AG10803 (cell line): ENCODE measurements at regions not wholly inside any gene's neighbourhood (a gene's known extent, or its start where the extent isn't known, plus 50 kb on each side); places are given as distances from the start of the nearest gene placed in this dataset.

ENCODE experiments used
- DNase-seq: peaks from one replicate; pipeline ENCODE4 v3.0.0; 2010; ENCODE audit warnings: low read depth
- H3K4me3 ChIP-seq: 2 replicates; pipeline ENCODE4 v1.5.1; 2011; ENCODE audit warnings: mild to moderate bottlenecking, low read length, control low read depth
- TF ChIP-seq, protein P1 (sequence below): conservative IDR thresholded peaks from 2 replicates; pipeline ENCODE4 v1.5.1; 2011; ENCODE audit warnings: mild to moderate bottlenecking, low read length, control low read depth, inconsistent platforms

DNA sequence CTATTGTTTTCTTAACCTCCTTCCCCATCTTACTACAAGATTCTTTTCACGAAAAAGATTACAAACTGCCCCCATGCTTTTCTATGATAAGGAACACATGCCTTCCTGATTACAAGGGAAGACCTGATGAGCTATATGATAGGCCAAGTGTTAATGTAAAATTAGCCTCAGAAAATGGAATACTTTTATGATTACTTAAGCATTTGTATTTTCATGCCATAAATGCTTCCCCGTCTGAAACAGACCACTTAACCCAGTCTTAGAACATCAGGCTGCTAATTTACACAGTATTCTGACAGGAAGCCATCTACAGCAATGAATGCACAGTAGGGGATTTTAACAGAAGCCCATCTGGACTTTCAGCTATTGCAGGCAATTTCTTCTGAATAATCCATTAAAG lies 274.9 kb downstream of the HAO1 start:
- H3K4me3 ChIP-seq = no peak overlapping the region
- peak; percentile 60 for DNase-seq
- TF ChIP-seq, protein P1, sequence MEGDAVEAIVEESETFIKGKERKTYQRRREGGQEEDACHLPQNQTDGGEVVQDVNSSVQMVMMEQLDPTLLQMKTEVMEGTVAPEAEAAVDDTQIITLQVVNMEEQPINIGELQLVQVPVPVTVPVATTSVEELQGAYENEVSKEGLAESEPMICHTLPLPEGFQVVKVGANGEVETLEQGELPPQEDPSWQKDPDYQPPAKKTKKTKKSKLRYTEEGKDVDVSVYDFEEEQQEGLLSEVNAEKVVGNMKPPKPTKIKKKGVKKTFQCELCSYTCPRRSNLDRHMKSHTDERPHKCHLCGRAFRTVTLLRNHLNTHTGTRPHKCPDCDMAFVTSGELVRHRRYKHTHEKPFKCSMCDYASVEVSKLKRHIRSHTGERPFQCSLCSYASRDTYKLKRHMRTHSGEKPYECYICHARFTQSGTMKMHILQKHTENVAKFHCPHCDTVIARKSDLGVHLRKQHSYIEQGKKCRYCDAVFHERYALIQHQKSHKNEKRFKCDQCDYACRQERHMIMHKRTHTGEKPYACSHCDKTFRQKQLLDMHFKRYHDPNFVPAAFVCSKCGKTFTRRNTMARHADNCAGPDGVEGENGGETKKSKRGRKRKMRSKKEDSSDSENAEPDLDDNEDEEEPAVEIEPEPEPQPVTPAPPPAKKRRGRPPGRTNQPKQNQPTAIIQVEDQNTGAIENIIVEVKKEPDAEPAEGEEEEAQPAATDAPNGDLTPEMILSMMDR = no peak

DNA sequence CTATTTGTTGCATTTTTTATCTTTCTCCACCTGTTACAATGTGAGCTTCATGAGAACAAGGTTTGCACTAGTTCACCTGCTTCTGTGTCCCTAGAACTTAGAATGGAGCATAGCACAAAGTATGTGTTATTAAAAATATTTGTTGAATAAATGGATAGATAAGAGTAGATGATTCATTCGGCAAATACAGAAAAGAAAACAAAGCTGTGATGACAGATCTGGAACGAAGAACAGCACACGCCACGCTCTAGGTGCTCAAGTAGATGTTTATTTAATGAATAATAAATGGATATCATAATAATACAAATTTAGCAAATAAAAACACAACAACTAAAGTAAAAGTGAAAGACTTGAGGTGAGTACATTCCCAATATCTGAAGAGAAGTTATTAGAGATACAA lies 273.1 kb downstream of the HAO1 start:
- no peak for DNase-seq
- no peak overlapping the region for H3K4me3 ChIP-seq
- TF ChIP-seq, protein P1 = no peak

GRCh38 chr20:7672571-7672970 lies 267.7 kb downstream of the HAO1 start:
- DNase-seq = no peak
- TF ChIP-seq, protein P1 = no peak
- H3K4me3 ChIP-seq = no peak overlapping the region

- DNase-seq = peak; percentile 90
- TF ChIP-seq, protein P1 = no peak
- H3K4me3 ChIP-seq = no peak overlapping the region
These were observed 266.4 kb downstream of the HAO1 start for GRCh38 chr20:7673841-7674240.

DNA sequence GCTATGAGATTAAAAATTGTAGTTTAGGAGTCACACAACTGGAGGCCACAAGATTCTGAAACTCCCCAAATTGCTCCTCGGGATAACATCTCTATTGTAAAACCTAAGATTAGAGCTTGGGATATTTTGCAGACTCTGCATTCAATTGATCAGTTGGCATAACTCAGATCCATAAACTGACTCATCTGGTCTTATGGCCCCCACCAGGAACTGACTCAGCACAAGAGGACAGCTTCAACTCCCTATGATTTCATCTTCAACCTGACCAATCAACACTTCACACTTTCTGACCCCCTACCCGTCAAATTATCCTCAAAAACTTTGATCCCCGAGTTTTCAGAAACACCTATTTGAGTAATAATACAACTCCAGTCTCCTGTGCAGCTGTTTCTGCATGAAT lies 257.3 kb downstream of the HAO1 start:
- no peak for DNase-seq
- H3K4me3 ChIP-seq = no peak overlapping the region
- TF ChIP-seq, protein P1 = no peak

GRCh38 chr20:7687065-7687464 lies 253.2 kb downstream of the HAO1 start:
- no peak for DNase-seq
- TF ChIP-seq, protein P1 = no peak
- H3K4me3 ChIP-seq = no peak overlapping the region

DNA sequence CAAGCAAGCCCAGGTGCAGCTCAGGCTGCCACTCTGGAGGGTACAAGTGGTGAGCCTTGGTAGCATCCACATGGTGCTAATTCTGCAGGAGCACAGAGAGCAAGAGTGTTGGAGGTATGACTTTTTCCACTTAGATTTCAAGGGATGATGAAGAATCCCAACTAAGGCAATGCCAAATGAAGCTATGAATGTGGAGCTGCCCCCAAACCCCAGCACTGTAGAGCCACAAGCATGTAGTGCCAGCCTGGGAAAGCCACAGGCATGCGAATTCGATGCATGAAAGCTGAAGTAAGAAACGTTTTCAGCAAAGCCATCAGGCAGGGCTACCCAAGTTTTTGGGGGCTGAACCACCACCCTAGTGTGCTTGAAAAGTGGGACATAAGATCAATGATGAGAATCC lies 251.1 kb downstream of the HAO1 start:
- DNase-seq = no peak
- TF ChIP-seq, protein P1 = no peak

More for the DNA sequence above, 251.1 kb downstream of the HAO1 start:
- no peak overlapping the region for H3K4me3 ChIP-seq
